ENCODE measurements at regions not wholly inside any gene's neighbourhood (a gene's known extent, or its start where the extent isn't known, plus 50 kb on each side); places are given as distances from the start of the nearest gene placed in this dataset.

GRCh38 chr2:239726091-239726591 lies 299.0 kb downstream of the NDUFA10 start:
- TF ChIP-seq ZEB2 (tag by site-specific recombination; IDR thresholded peaks at IDR 0.05) = no peak
- no peak for TF ChIP-seq ZNF624 (tag by site-specific recombination; IDR thresholded peaks at IDR 0.05)
- TF ChIP-seq CTCF (tag by site-specific recombination; IDR thresholded peaks at IDR 0.05) = no peak
- no peak for TF ChIP-seq KLF8 (tag by site-specific recombination; IDR thresholded peaks at IDR 0.05)
- no peak for TF ChIP-seq PBX3 (CRISPR knock-in tag; IDR thresholded peaks at IDR 0.05)
- TF ChIP-seq ZNF529 (tag by site-specific recombination; IDR thresholded peaks at IDR 0.05; ENCODE audit: insufficient replicate concordance) = no peak
- TF ChIP-seq ZNF830 (tag by site-specific recombination; IDR thresholded peaks at IDR 0.05; ENCODE audit: low read depth) = no peak
- no peak for TF ChIP-seq ZNF658 (tag by site-specific recombination; IDR thresholded peaks at IDR 0.05)
- TF ChIP-seq ZBTB17 (tag by site-specific recombination; IDR thresholded peaks at IDR 0.05) = no peak
- TF ChIP-seq MYNN (tag by site-specific recombination; IDR thresholded peaks at IDR 0.05; ENCODE audit: borderline replicate concordance) = no peak
- TF ChIP-seq ZNF23 (tag by site-specific recombination; IDR thresholded peaks at IDR 0.05; ENCODE audit: borderline replicate concordance) = no peak

Data from HEK293 (cell line).